ENCODE measurements at regions not wholly inside any gene's neighbourhood (a gene's known extent, or its start where the extent isn't known, plus 50 kb on each side); places are given as distances from the start of the nearest gene placed in this dataset.

DNA sequence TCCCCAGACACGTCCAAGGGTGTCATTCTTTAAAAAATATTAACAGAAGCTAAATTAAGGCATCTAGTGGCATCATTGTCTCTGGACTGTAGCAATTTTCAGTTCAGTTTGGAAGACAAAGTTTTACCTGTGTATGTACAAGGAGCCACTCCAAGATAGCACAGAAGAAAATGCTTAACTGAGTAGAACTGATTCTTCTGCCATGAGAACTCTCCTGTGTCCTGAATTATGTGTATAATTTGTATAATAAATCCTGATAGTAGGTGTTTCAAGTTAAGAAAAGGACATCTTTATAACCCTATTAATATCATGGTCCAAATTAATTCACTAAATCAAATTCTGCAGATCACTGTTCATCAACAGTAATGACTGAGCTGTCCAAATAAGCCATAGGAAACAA, 1104.0 kb downstream of the XPNPEP1 start:
- no peak overlapping the region for H3K4me3 ChIP-seq (ENCODE audit: low read depth in 2 of 2, low read length in 2 of 2)
- intact Hi-C loops (cut with micrococcal nuclease; ENCODE audit: unreplicated experiment) (no loop called here), in situ Hi-C loops (cut with HindIII; ENCODE audit: low pct_unique_long_range_greater_than_20kb, low sequenced_read_pairs) (no loop called here)
- H3K27me3 ChIP-seq (ENCODE audit: control insufficient read depth, insufficient read depth, low read length), result no peaks in the 10 kb centered on the region
- ChIA-PET POLR2A (no interaction called here), CTCF (no interaction called here)
- no peak overlapping the region for H3K27ac ChIP-seq (ENCODE audit: low read length)
- no peaks in the 10 kb centered on the region for H3K9me3 ChIP-seq (ENCODE audit: control insufficient read depth, insufficient read depth, low read depth, low read length)
- no peaks in the 10 kb centered on the region for H3K4me1 ChIP-seq (ENCODE audit: control insufficient read depth, insufficient read depth, low read length)
- H3K36me3 ChIP-seq (ENCODE audit: control insufficient read depth, insufficient read depth, low read length), result no peaks in the 10 kb centered on the region
- no TSS peak for BruUV-seq (replicated peaks)
- no peak for ATAC-seq
- TF ChIP-seq TCF7L2 (IDR thresholded peaks at IDR 0.05; ENCODE audit: low read depth, low read length) (no peak), SIN3A (IDR thresholded peaks at IDR 0.05; ENCODE audit: borderline replicate concordance, insufficient read depth, low read depth, low read length) (no peak), POLR2AphosphoS5 (IDR thresholded peaks at IDR 0.05; ENCODE audit: low read depth, low read length) (no peak)
- TF ChIP-seq, protein P1, sequence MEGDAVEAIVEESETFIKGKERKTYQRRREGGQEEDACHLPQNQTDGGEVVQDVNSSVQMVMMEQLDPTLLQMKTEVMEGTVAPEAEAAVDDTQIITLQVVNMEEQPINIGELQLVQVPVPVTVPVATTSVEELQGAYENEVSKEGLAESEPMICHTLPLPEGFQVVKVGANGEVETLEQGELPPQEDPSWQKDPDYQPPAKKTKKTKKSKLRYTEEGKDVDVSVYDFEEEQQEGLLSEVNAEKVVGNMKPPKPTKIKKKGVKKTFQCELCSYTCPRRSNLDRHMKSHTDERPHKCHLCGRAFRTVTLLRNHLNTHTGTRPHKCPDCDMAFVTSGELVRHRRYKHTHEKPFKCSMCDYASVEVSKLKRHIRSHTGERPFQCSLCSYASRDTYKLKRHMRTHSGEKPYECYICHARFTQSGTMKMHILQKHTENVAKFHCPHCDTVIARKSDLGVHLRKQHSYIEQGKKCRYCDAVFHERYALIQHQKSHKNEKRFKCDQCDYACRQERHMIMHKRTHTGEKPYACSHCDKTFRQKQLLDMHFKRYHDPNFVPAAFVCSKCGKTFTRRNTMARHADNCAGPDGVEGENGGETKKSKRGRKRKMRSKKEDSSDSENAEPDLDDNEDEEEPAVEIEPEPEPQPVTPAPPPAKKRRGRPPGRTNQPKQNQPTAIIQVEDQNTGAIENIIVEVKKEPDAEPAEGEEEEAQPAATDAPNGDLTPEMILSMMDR (IDR thresholded peaks at IDR 0.05), result no peak
- TF ChIP-seq, protein P2, sequence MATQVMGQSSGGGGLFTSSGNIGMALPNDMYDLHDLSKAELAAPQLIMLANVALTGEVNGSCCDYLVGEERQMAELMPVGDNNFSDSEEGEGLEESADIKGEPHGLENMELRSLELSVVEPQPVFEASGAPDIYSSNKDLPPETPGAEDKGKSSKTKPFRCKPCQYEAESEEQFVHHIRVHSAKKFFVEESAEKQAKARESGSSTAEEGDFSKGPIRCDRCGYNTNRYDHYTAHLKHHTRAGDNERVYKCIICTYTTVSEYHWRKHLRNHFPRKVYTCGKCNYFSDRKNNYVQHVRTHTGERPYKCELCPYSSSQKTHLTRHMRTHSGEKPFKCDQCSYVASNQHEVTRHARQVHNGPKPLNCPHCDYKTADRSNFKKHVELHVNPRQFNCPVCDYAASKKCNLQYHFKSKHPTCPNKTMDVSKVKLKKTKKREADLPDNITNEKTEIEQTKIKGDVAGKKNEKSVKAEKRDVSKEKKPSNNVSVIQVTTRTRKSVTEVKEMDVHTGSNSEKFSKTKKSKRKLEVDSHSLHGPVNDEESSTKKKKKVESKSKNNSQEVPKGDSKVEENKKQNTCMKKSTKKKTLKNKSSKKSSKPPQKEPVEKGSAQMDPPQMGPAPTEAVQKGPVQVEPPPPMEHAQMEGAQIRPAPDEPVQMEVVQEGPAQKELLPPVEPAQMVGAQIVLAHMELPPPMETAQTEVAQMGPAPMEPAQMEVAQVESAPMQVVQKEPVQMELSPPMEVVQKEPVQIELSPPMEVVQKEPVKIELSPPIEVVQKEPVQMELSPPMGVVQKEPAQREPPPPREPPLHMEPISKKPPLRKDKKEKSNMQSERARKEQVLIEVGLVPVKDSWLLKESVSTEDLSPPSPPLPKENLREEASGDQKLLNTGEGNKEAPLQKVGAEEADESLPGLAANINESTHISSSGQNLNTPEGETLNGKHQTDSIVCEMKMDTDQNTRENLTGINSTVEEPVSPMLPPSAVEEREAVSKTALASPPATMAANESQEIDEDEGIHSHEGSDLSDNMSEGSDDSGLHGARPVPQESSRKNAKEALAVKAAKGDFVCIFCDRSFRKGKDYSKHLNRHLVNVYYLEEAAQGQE (IDR thresholded peaks at IDR 0.05; ENCODE audit: insufficient read depth in 1 of 2, low read depth in 2 of 2, low read length in 1 of 2), result no peak
- DNase-seq (ENCODE audit: low read depth, low spot score), result no peak

DNA sequence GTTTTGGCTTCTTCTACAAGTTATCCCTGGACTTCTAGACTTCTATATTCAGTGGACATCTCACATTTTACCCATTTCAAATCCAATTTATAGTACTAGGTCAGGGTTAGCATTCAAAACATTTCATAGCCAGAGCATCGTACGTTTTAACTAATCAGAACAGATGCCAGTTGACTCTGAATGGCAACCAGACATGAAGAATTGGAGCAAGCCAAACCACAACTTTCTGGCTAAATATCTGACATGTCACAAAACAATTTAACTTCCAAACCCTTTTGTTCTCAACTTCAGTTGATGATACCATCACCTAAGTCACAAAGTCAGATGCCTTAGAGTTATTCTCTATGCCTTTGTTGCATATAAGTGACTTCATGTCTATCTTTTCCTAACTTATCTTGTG, 1105.7 kb downstream of the XPNPEP1 start:
- CTCF ChIA-PET, result no interaction called here
- DNase-seq (ENCODE audit: low read depth, low spot score), result no peak
- no peaks in the 10 kb centered on the region for H3K27me3 ChIP-seq (ENCODE audit: control insufficient read depth, insufficient read depth, low read length)
- BruUV-seq (replicated peaks), result no TSS peak
- H3K9me3 ChIP-seq (ENCODE audit: control insufficient read depth, insufficient read depth, low read depth, low read length), result no peaks in the 10 kb centered on the region
- no peak overlapping the region for H3K27ac ChIP-seq (ENCODE audit: low read length)
- POLR2A ChIA-PET, result no interaction called here
- no peaks in the 10 kb centered on the region for H3K4me1 ChIP-seq (ENCODE audit: control insufficient read depth, insufficient read depth, low read length)
- H3K36me3 ChIP-seq (ENCODE audit: control insufficient read depth, insufficient read depth, low read length), result no peaks in the 10 kb centered on the region
- ATAC-seq, result no peak
- in situ Hi-C loops (cut with HindIII; ENCODE audit: low pct_unique_long_range_greater_than_20kb, low sequenced_read_pairs), result no loop called here
- intact Hi-C loops (cut with micrococcal nuclease; ENCODE audit: unreplicated experiment), result no loop called here
- TF ChIP-seq TCF7L2 (IDR thresholded peaks at IDR 0.05; ENCODE audit: low read depth, low read length) (no peak), POLR2AphosphoS5 (IDR thresholded peaks at IDR 0.05; ENCODE audit: low read depth, low read length) (no peak), SIN3A (IDR thresholded peaks at IDR 0.05; ENCODE audit: borderline replicate concordance, insufficient read depth, low read depth, low read length) (no peak)
- TF ChIP-seq, protein P2 (IDR thresholded peaks at IDR 0.05; ENCODE audit: insufficient read depth in 1 of 2, low read depth in 2 of 2, low read length in 1 of 2), result no peak
- TF ChIP-seq, protein P1 (IDR thresholded peaks at IDR 0.05), result no peak
- H3K4me3 ChIP-seq (ENCODE audit: low read depth in 2 of 2, low read length in 2 of 2), result no peak overlapping the region

Measured in Panc1 (cell line).